Kidney (tissue), 13 donors: ENCODE measurements at regions not wholly inside any gene's neighbourhood (a gene's known extent, or its start where the extent isn't known, plus 50 kb on each side); places are given as distances from the start of the nearest gene placed in this dataset.

ENCODE experiments used
- DNase-seq, 5 donors: peaks; one replicate each; pipeline ENCODE4 v3.0.0-alpha.2; 2013 to 2020
- FAIRE-seq: peaks from 2 replicates; lab custom pipeline; 2012; peaks lifted over from hg19 to GRCh38; lab: Jason Lieb, UNC
- H3K27ac ChIP-seq, 2 donors: one replicate each; pipeline ENCODE4 v1.7.0; 2013; ENCODE audit warnings: low read depth in 2 of 2, low read length in 2 of 2, inconsistent platforms in 1 of 2
- H3K27me3 ChIP-seq: one replicate; pipeline ENCODE4 v1.7.1; 2013; ENCODE audit warnings: low read length, inconsistent platforms; ENCODE audit not compliant: control insufficient read depth, insufficient read depth
- H3K36me3 ChIP-seq, 3 donors: one replicate each; pipeline versions ENCODE4 v1.7.0 to v1.7.1; 2013; ENCODE audit warnings: low read length in 3 of 3, control low read depth in 1 of 3, inconsistent platforms in 1 of 3; ENCODE audit not compliant: insufficient read depth in 3 of 3, control insufficient read depth in 2 of 3
- H3K4me1 ChIP-seq, 3 donors: one replicate each; pipeline versions ENCODE4 v1.7.0 to v1.7.1; 2013; ENCODE audit warnings: low read length in 3 of 3, inconsistent platforms in 1 of 3, low read depth in 1 of 3; ENCODE audit not compliant: control insufficient read depth in 2 of 3, insufficient read depth in 2 of 3
- H3K4me3 ChIP-seq, 3 donors: one replicate each; pipeline versions ENCODE4 v1.7.0 to v1.8.1; 2013; ENCODE audit warnings: low read length in 3 of 3, control low read depth in 1 of 3, inconsistent platforms in 1 of 3
- H3K9ac ChIP-seq, 3 donors: one replicate each; pipeline versions ENCODE4 v1.7.0 to v1.7.1; 2013; ENCODE audit warnings: low read length in 3 of 3, control low read depth in 1 of 3, inconsistent platforms in 1 of 3
- H3K9me3 ChIP-seq, 3 donors: one replicate each; pipeline versions ENCODE4 v1.7.0 to v1.7.1; 2013; ENCODE audit warnings: low read length in 3 of 3, control low read depth in 1 of 3, inconsistent platforms in 1 of 3; ENCODE audit not compliant: control insufficient read depth in 2 of 3, insufficient read depth in 1 of 3
- CTCF ChIP-seq: IDR thresholded peaks from 3 replicates; pipeline ENCODE4 v1.5.1; 2012; ENCODE audit warnings: mild to moderate bottlenecking, moderate library complexity, borderline replicate concordance; ENCODE audit not compliant: insufficient read depth; ENCODE audit errors: extremely low read depth
- intact Hi-C: fragments of 100-400 bp; cut with DNase I; formaldehyde crosslinking; loops from one replicate; pipeline ENCODE4 v1.11.1; 2022
- donor health status: control.
- donor health status: control.
- donor health status: control.
- donor health status: control.
- donor health status: control.
- donor health status: DM: yes; HTN: yes; CAD: no.
- donor health status: Normal renal cell carcinoma (clear cell type).

GRCh38 chr14:85974602-85975001 lies 444.7 kb downstream of the FLRT2 start:
- intact Hi-C loops = no loop called here
- H3K4me3 ChIP-seq = no peak overlapping the region
- no peak for TF ChIP-seq CTCF
- no peak overlapping the region for H3K27ac ChIP-seq
- FAIRE-seq (no peak), DNase-seq (no peak)
- no peaks in the 10 kb centered on the region for H3K9me3 ChIP-seq
- no peaks in the 10 kb centered on the region for H3K27me3 ChIP-seq
- H3K9ac ChIP-seq = no peak overlapping the region
- H3K4me1 ChIP-seq = no peaks in the 10 kb centered on the region
- H3K36me3 ChIP-seq = no peaks in the 10 kb centered on the region

- intact Hi-C loops = no loop called here
- H3K36me3 ChIP-seq = no peaks in the 10 kb centered on the region
- no peaks in the 10 kb centered on the region for H3K9me3 ChIP-seq
- DNase-seq = no peak
- no peaks in the 10 kb centered on the region for H3K27me3 ChIP-seq
- H3K4me3 ChIP-seq = no peak overlapping the region
- no peaks in the 10 kb centered on the region for H3K4me1 ChIP-seq
- H3K9ac ChIP-seq = no peak overlapping the region
- no peak for TF ChIP-seq CTCF
- no peak for FAIRE-seq
- H3K27ac ChIP-seq = no peak overlapping the region
Measured at GRCh38 chr14:85963486-85963885, 433.5 kb downstream of the FLRT2 start.

GRCh38 chr14:85960756-85961155 lies 430.8 kb downstream of the FLRT2 start:
- no peak overlapping the region for H3K9ac ChIP-seq
- no peaks in the 10 kb centered on the region for H3K27me3 ChIP-seq
- H3K9me3 ChIP-seq = no peaks in the 10 kb centered on the region
- H3K4me1 ChIP-seq = no peaks in the 10 kb centered on the region
- H3K4me3 ChIP-seq = no peak overlapping the region
- H3K27ac ChIP-seq = no peak overlapping the region
- DNase-seq (no peak), FAIRE-seq (no peak)
- TF ChIP-seq CTCF = no peak
- H3K36me3 ChIP-seq = no peaks in the 10 kb centered on the region
- intact Hi-C loops = no loop called here

- no peaks in the 10 kb centered on the region for H3K4me1 ChIP-seq
- FAIRE-seq (no peak), DNase-seq (no peak)
- no peak for TF ChIP-seq CTCF
- H3K27me3 ChIP-seq = no peaks in the 10 kb centered on the region
- intact Hi-C loops = no loop called here
- H3K27ac ChIP-seq = no peak overlapping the region
- no peaks in the 10 kb centered on the region for H3K36me3 ChIP-seq
- H3K9ac ChIP-seq = no peak overlapping the region
- H3K4me3 ChIP-seq = no peak overlapping the region
- H3K9me3 ChIP-seq = no peaks in the 10 kb centered on the region
Measured at GRCh38 chr14:85959063-85959462, 429.1 kb downstream of the FLRT2 start.
